Panc1 (cell line): ENCODE measurements at regions not wholly inside any gene's neighbourhood (a gene's known extent, or its start where the extent isn't known, plus 50 kb on each side); places are given as distances from the start of the nearest gene placed in this dataset.

Source experiments
- ATAC-seq: fragments of 200-7000 bp; cut with Tn5 transposase; 2 replicates; pipeline ENCODE4 v1.9.1; 2020; ENCODE audit warnings: mild to moderate bottlenecking, moderate library complexity
- BruUV-seq: library from RNA; stranded (reverse); fragments of 400-500 nt; replicated peaks from 2 replicates; lab custom pipeline; 2021; lab: Mats Ljungman, UMichigan
- CTCF ChIA-PET: fragments of 300-600 bp; sonication (Branson Sonifier 250); formaldehyde crosslinking; loops from one replicate; lab custom pipeline; 2022; ENCODE audit warnings: antibody characterized with exemption; lab: Charles Lee
- POLR2A ChIA-PET: fragments of 300-600 bp; sonication (Branson Sonifier 250); formaldehyde crosslinking; loops from one replicate; lab custom pipeline; 2022; ENCODE audit warnings: antibody characterized with exemption; lab: Charles Lee
- DNase-seq: peaks from one replicate; pipeline ENCODE4 v3.0.0-alpha.2; 2010; ENCODE audit warnings: low read depth, low spot score
- H3K27ac ChIP-seq: 2 replicates; pipeline ENCODE4 v1.5.1; 2011; ENCODE audit warnings: mild to moderate bottlenecking, low read length, inconsistent platforms
- H3K27me3 ChIP-seq: fragments of 200-500 bp; sonication (Bioruptor generic); 2 replicates; pipeline ENCODE4 v1.6.0; 2014; ENCODE audit warnings: low read length, inconsistent platforms; ENCODE audit not compliant: control insufficient read depth, insufficient read depth
- H3K36me3 ChIP-seq: fragments of 200-500 bp; sonication (Bioruptor generic); 2 replicates; pipeline ENCODE4 v1.5.1; 2014; ENCODE audit warnings: inconsistent platforms, mild to moderate bottlenecking, low read length, moderate library complexity; ENCODE audit not compliant: control insufficient read depth, insufficient read depth
- H3K4me1 ChIP-seq: 2 replicates; pipeline ENCODE4 v1.5.1; 2011; ENCODE audit warnings: inconsistent platforms, mild to moderate bottlenecking, low read length, moderate library complexity; ENCODE audit not compliant: control insufficient read depth, insufficient read depth
- H3K4me3 ChIP-seq, 2 experiments: 2 replicates each; pipeline ENCODE4 v1.5.1; 2011 to 2012; ENCODE audit warnings: low read depth in 2 of 2, low read length in 2 of 2, mild to moderate bottlenecking in 2 of 2, inconsistent platforms in 1 of 2, moderate library complexity in 1 of 2
- H3K9me3 ChIP-seq: fragments of 200-500 bp; sonication (Bioruptor generic); 2 replicates; pipeline ENCODE4 v1.5.1; 2014; ENCODE audit warnings: low read depth, mild to moderate bottlenecking, inconsistent platforms, low read length, moderate library complexity; ENCODE audit not compliant: control insufficient read depth, insufficient read depth
- CTCF ChIP-seq: fragments of 450-650 bp; IDR thresholded peaks from 2 replicates; pipeline ENCODE4 v1.5.1; 2017; ENCODE audit warnings: mild to moderate bottlenecking
- POLR2AphosphoS5 ChIP-seq: IDR thresholded peaks from 2 replicates; pipeline ENCODE4 v1.6.1; 2012; ENCODE audit warnings: mild to moderate bottlenecking, low read depth, low read length, moderate library complexity
- REST ChIP-seq, 2 experiments: IDR thresholded peaks; 2 replicates each; pipeline ENCODE4 v1.6.1; 2011 to 2012; ENCODE audit warnings: low read depth in 2 of 2, control low read depth in 1 of 2, low read length in 1 of 2, mild to moderate bottlenecking in 1 of 2, moderate library complexity in 1 of 2; ENCODE audit not compliant: insufficient read depth in 1 of 2
- SIN3A ChIP-seq: IDR thresholded peaks from 2 replicates; pipeline ENCODE4 v1.6.1; 2012; ENCODE audit warnings: low read depth, mild to moderate bottlenecking, low read length, moderate library complexity, borderline replicate concordance; ENCODE audit not compliant: insufficient read depth
- TCF7L2 ChIP-seq: IDR thresholded peaks from 2 replicates; pipeline ENCODE4 v1.6.1; 2011; ENCODE audit warnings: mild to moderate bottlenecking, low read depth, low read length, inconsistent platforms
- in situ Hi-C: cut with HindIII; loops from 2 replicates; pipeline ENCODE4 v1.10.0; 2016; ENCODE audit warnings: low sequenced_read_pairs, low pct_unique_long_range_greater_than_20kb
- intact Hi-C: fragments of 100-400 bp; cut with micrococcal nuclease; formaldehyde crosslinking; loops from one replicate; pipeline ENCODE4 v1.10.0; 2022; ENCODE audit not compliant: unreplicated experiment

- intact Hi-C loops (no loop called here), in situ Hi-C loops (no loop called here)
- Histone ChIP-seq H3K9me3 (no peaks in the 10 kb centered on the region), H3K36me3 (no peaks in the 10 kb centered on the region), H3K4me3 (no peak overlapping the region), H3K4me1 (no peaks in the 10 kb centered on the region), H3K27me3 (no peaks in the 10 kb centered on the region), H3K27ac (no peak overlapping the region)
- no peak for TF ChIP-seq POLR2AphosphoS5
- no peak for TF ChIP-seq REST (IDR thresholded peaks at IDR 0.05; ENCODE audit: insufficient read depth in 1 of 2, low read depth in 2 of 2, low read length in 1 of 2)
- no peak for TF ChIP-seq CTCF
- TF ChIP-seq SIN3A, result no peak
- no peak for TF ChIP-seq TCF7L2
- DNase-seq (no peak), ATAC-seq (no peak)
- BruUV-seq, result no TSS peak
- CTCF ChIA-PET, result no interaction called here
- POLR2A ChIA-PET, result no interaction called here
These were observed 212.8 kb downstream of the FOXD2 start for GRCh38 chr1:47650611-47651010.

DNA sequence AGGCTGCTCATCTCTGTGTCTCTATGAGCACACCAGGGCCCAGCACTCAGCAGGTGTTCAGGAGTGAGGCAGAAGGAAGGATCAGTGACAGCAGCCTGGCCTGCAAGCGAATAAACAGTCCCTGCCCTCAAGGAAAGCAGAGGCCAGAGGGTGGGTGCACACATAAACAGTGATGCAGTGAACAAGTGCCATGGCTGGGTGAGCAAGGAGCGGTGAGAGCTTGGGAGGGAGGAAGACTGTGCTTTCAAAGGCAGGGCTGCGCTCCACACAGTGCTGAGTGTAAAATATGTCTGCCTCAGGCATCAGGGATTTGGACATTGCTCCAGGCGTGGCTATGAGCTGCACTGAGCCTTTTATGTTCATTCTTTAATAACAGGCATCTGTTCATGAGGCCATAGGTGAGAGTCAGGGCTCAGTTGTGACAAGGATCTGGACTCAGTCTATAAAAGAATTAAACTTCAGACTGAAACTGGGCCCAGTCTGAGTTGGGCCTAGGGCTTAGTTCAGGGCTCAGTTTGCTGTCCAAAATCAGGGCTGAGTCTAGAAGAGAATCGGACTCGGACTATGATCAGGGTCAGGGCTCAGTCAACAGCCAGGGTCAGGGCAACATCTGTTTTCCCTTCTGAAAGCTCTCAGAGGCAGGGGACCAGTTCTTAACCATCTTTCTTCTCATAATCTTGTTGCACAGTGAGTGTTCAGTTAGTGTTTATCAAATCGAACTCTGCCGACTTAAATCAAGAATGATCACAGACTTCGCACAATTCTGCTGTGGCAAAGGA lies 213.7 kb downstream of the FOXD2 start:
- BruUV-seq, result no TSS peak
- intact Hi-C loops, result no loop called here
- CTCF ChIA-PET, result no interaction called here

More for the DNA sequence above, 213.7 kb downstream of the FOXD2 start:
- TF ChIP-seq CTCF, result no peak
- no peak for TF ChIP-seq SIN3A
- TF ChIP-seq POLR2AphosphoS5, result no peak
- TF ChIP-seq TCF7L2, result no peak
- no peak for TF ChIP-seq REST (IDR thresholded peaks at IDR 0.05; ENCODE audit: insufficient read depth in 1 of 2, low read depth in 2 of 2, low read length in 1 of 2)
- Histone ChIP-seq H3K4me3 (no peak overlapping the region), H3K27me3 (no peaks in the 10 kb centered on the region), H3K27ac (no peak overlapping the region), H3K36me3 (no peaks in the 10 kb centered on the region), H3K9me3 (no peaks in the 10 kb centered on the region), H3K4me1 (no peaks in the 10 kb centered on the region)
- POLR2A ChIA-PET, result interaction anchor here (0.5 kb wide), 1 partner anchor 820 kb away, joined by 16 read pairs; no protein-coding TSS in a partner anchor
- DNase-seq, result no peak
- no peak for ATAC-seq
- in situ Hi-C loops, result no loop called here
